ENCODE measurements at regions not wholly inside any gene's neighbourhood (a gene's known extent, or its start where the extent isn't known, plus 50 kb on each side); places are given as distances from the start of the nearest gene placed in this dataset.
A peak's percentile ranks its signal among the peaks of the same experiment; 100 is the strongest.

GRCh38 chr1:200275816-200276453 is 133.9 kb downstream of the ZNF281 start:
- H2AFZ ChIP-seq (ENCODE audit: low read length) = no peak overlapping the region
- no peak for TF ChIP-seq EZH2 (IDR thresholded peaks at IDR 0.05; ENCODE audit: low read length, missing control alignments)
- TF ChIP-seq, protein P1, sequence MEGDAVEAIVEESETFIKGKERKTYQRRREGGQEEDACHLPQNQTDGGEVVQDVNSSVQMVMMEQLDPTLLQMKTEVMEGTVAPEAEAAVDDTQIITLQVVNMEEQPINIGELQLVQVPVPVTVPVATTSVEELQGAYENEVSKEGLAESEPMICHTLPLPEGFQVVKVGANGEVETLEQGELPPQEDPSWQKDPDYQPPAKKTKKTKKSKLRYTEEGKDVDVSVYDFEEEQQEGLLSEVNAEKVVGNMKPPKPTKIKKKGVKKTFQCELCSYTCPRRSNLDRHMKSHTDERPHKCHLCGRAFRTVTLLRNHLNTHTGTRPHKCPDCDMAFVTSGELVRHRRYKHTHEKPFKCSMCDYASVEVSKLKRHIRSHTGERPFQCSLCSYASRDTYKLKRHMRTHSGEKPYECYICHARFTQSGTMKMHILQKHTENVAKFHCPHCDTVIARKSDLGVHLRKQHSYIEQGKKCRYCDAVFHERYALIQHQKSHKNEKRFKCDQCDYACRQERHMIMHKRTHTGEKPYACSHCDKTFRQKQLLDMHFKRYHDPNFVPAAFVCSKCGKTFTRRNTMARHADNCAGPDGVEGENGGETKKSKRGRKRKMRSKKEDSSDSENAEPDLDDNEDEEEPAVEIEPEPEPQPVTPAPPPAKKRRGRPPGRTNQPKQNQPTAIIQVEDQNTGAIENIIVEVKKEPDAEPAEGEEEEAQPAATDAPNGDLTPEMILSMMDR (conservative IDR thresholded peaks at IDR 0.05 in 1 of 2, IDR thresholded peaks at IDR 0.05 in 1 of 2; ENCODE audit: low read depth in 1 of 2, low read length in 2 of 2) = no peak

DNA sequence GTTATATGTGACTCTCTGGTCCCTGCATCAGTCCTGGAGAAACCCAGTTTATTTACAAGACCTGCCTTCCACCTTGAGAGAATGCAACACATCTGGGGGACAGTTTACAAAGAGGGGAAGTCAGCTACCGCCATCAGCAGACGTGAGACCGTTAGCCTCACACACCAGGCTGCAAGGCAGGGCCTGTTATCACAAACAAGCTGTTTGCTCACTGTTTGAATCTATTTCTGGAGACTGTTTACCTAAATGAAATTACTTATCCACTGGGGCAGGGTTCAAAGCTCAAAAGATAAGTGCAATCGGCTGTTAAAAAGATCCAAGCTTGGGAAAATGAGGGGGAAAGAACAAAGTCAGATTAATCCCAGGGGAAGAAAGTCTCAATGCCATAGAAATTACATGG is 134.4 kb downstream of the ZNF281 start:
- Histone ChIP-seq H3K27me3 (ENCODE audit: control insufficient read depth, insufficient read depth, low read length) (no peaks in the 10 kb centered on the region), H3K4me2 (ENCODE audit: extremely low read depth, insufficient read depth, low read length) (no peak overlapping the region), H3K4me3 (replicated peaks in 1 of 4; ENCODE audit: control extremely low read depth in 1 of 4, insufficient read depth in 1 of 4, low read depth in 3 of 4, low read length in 4 of 4) (no peak overlapping the region), H3K36me3 (ENCODE audit: control insufficient read depth, insufficient read depth, low read length) (no peaks in the 10 kb centered on the region), H4K20me1 (ENCODE audit: control insufficient read depth, extremely low read depth, insufficient read depth, low read length) (no peaks in the 10 kb centered on the region), H3K4me1 (ENCODE audit: control insufficient read depth, extremely low read depth, insufficient read depth, low read length) (no peaks in the 10 kb centered on the region), H3K79me2 (ENCODE audit: control insufficient read depth, insufficient read depth, low read length) (no peaks in the 10 kb centered on the region), H3K9me3 (ENCODE audit: control insufficient read depth, insufficient read depth, low read depth, low read length) (no peaks in the 10 kb centered on the region), H3K27ac (ENCODE audit: insufficient read depth, low read length) (no peak overlapping the region), H3K9ac (ENCODE audit: insufficient read depth, low read length) (no peak overlapping the region), H2AFZ (ENCODE audit: low read length) (peak overlapping the region; percentile 51)
- DNase-seq (ENCODE audit: low read depth in 2 of 2) = no peak
- TF ChIP-seq, protein P1 (conservative IDR thresholded peaks at IDR 0.05 in 1 of 2, IDR thresholded peaks at IDR 0.05 in 1 of 2; ENCODE audit: low read depth in 1 of 2, low read length in 2 of 2) = no peak
- TF ChIP-seq EZH2 (IDR thresholded peaks at IDR 0.05; ENCODE audit: low read length, missing control alignments) = no peak

More at GRCh38 chr1:200275816-200276453, 133.9 kb downstream of the ZNF281 start:
- no peaks in the 10 kb centered on the region for H3K4me1 ChIP-seq (ENCODE audit: control insufficient read depth, extremely low read depth, insufficient read depth, low read length)
- H3K9ac ChIP-seq (ENCODE audit: insufficient read depth, low read length) = no peak overlapping the region
- no peaks in the 10 kb centered on the region for H3K9me3 ChIP-seq (ENCODE audit: control insufficient read depth, insufficient read depth, low read depth, low read length)
- no peak overlapping the region for H3K4me2 ChIP-seq (ENCODE audit: extremely low read depth, insufficient read depth, low read length)
- H3K27ac ChIP-seq (ENCODE audit: insufficient read depth, low read length) = no peak overlapping the region
- no peaks in the 10 kb centered on the region for H3K27me3 ChIP-seq (ENCODE audit: control insufficient read depth, insufficient read depth, low read length)
- no peaks in the 10 kb centered on the region for H3K79me2 ChIP-seq (ENCODE audit: control insufficient read depth, insufficient read depth, low read length)
- no peak overlapping the region for H3K4me3 ChIP-seq (replicated peaks in 1 of 4; ENCODE audit: control extremely low read depth in 1 of 4, insufficient read depth in 1 of 4, low read depth in 3 of 4, low read length in 4 of 4)
- no peak for DNase-seq (ENCODE audit: low read depth in 2 of 2)
- no peaks in the 10 kb centered on the region for H4K20me1 ChIP-seq (ENCODE audit: control insufficient read depth, extremely low read depth, insufficient read depth, low read length)
- H3K36me3 ChIP-seq (ENCODE audit: control insufficient read depth, insufficient read depth, low read length) = no peaks in the 10 kb centered on the region

GRCh38 chr1:200274116-200274515 is 135.7 kb downstream of the ZNF281 start:
- H4K20me1 ChIP-seq (ENCODE audit: control insufficient read depth, extremely low read depth, insufficient read depth, low read length) = no peaks in the 10 kb centered on the region
- DNase-seq (ENCODE audit: low read depth in 2 of 2) = no peak

More at GRCh38 chr1:200274116-200274515, 135.7 kb downstream of the ZNF281 start:
- no peaks in the 10 kb centered on the region for H3K9me3 ChIP-seq (ENCODE audit: control insufficient read depth, insufficient read depth, low read depth, low read length)
- H3K4me2 ChIP-seq (ENCODE audit: extremely low read depth, insufficient read depth, low read length) = no peak overlapping the region
- H3K27ac ChIP-seq (ENCODE audit: insufficient read depth, low read length) = no peak overlapping the region
- H3K9ac ChIP-seq (ENCODE audit: insufficient read depth, low read length) = no peak overlapping the region
- no peaks in the 10 kb centered on the region for H3K36me3 ChIP-seq (ENCODE audit: control insufficient read depth, insufficient read depth, low read length)
- TF ChIP-seq, protein P1 (conservative IDR thresholded peaks at IDR 0.05 in 1 of 2, IDR thresholded peaks at IDR 0.05 in 1 of 2; ENCODE audit: low read depth in 1 of 2, low read length in 2 of 2) = no peak
- TF ChIP-seq EZH2 (IDR thresholded peaks at IDR 0.05; ENCODE audit: low read length, missing control alignments) = no peak
- no peak overlapping the region for H2AFZ ChIP-seq (ENCODE audit: low read length)
- H3K27me3 ChIP-seq (ENCODE audit: control insufficient read depth, insufficient read depth, low read length) = no peaks in the 10 kb centered on the region
- no peaks in the 10 kb centered on the region for H3K79me2 ChIP-seq (ENCODE audit: control insufficient read depth, insufficient read depth, low read length)
- no peaks in the 10 kb centered on the region for H3K4me1 ChIP-seq (ENCODE audit: control insufficient read depth, extremely low read depth, insufficient read depth, low read length)
- no peak overlapping the region for H3K4me3 ChIP-seq (replicated peaks in 1 of 4; ENCODE audit: control extremely low read depth in 1 of 4, insufficient read depth in 1 of 4, low read depth in 3 of 4, low read length in 4 of 4)

All from fibroblast of lung (primary cell).